Osteocyte (in vitro differentiated cells): ENCODE measurements at regions not wholly inside any gene's neighbourhood (a gene's known extent, or its start where the extent isn't known, plus 50 kb on each side); places are given as distances from the start of the nearest gene placed in this dataset.

Experiments used
- DNase-seq: peaks from one replicate; pipeline ENCODE4 v3.0.0; 2021; ENCODE audit warnings: mixed read lengths; ENCODE audit not compliant: unreplicated experiment; ENCODE audit errors: extremely low spot score
- H3K27ac Mint-ChIP-seq: one replicate; pipeline ENCODE4 v1.8.0; 2021; ENCODE audit warnings: mild to moderate bottlenecking, mixed read lengths; ENCODE audit not compliant: unreplicated experiment
- H3K27me3 Mint-ChIP-seq: one replicate; pipeline ENCODE4 v1.8.0; 2021; ENCODE audit warnings: mixed read lengths; ENCODE audit not compliant: unreplicated experiment
- H3K36me3 Mint-ChIP-seq: one replicate; pipeline ENCODE4 v1.8.0; 2021; ENCODE audit warnings: mixed read lengths; ENCODE audit not compliant: unreplicated experiment
- H3K4me1 Mint-ChIP-seq: one replicate; pipeline ENCODE4 v1.8.0; 2021; ENCODE audit warnings: mixed read lengths; ENCODE audit not compliant: unreplicated experiment
- H3K4me3 Mint-ChIP-seq: one replicate; pipeline ENCODE4 v1.8.0; 2021; ENCODE audit warnings: mild to moderate bottlenecking, moderate library complexity, mixed read lengths; ENCODE audit not compliant: unreplicated experiment
- H3K9me3 Mint-ChIP-seq: one replicate; pipeline ENCODE4 v1.8.0; 2021; ENCODE audit warnings: mixed read lengths; ENCODE audit not compliant: unreplicated experiment
- TF ChIP-seq, protein P1 (sequence below): fragments of 200-600 bp; sonication (generic); IDR thresholded peaks from 2 replicates; pipeline ENCODE4 v1.5.0; 2021; ENCODE audit warnings: antibody characterized with exemption, mild to moderate bottlenecking, moderate library complexity

DNA sequence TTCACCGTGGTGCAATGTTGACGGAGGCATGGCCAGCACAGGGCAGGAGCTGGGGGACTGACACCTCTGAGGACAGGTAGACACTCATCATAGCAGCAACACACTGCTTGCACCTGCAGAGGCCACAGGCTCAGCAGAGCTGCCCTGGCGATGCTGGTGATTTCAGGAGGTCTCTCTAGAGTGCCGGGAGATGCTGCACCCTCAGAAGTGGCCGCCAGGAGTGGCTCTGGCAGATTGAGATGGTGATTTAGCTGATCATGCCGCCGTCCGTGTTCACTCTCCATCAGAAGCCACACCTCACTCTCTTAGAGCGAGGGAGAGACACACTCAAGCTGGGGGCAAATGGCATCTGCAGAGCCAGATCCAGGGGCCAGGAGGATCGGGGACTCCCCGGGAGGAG, 244.6 kb upstream of the SGCG start:
- Mint-ChIP-seq H3K27me3 (no peaks in the 10 kb centered on the region), H3K9me3 (peaks cover 4% of the 10 kb centered on the region), H3K27ac (no peak overlapping the region), H3K36me3 (no peaks in the 10 kb centered on the region), H3K4me3 (no peak overlapping the region), H3K4me1 (no peaks in the 10 kb centered on the region)
- peak; percentile 65 for DNase-seq
- TF ChIP-seq, protein P1, sequence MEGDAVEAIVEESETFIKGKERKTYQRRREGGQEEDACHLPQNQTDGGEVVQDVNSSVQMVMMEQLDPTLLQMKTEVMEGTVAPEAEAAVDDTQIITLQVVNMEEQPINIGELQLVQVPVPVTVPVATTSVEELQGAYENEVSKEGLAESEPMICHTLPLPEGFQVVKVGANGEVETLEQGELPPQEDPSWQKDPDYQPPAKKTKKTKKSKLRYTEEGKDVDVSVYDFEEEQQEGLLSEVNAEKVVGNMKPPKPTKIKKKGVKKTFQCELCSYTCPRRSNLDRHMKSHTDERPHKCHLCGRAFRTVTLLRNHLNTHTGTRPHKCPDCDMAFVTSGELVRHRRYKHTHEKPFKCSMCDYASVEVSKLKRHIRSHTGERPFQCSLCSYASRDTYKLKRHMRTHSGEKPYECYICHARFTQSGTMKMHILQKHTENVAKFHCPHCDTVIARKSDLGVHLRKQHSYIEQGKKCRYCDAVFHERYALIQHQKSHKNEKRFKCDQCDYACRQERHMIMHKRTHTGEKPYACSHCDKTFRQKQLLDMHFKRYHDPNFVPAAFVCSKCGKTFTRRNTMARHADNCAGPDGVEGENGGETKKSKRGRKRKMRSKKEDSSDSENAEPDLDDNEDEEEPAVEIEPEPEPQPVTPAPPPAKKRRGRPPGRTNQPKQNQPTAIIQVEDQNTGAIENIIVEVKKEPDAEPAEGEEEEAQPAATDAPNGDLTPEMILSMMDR = no peak

DNA sequence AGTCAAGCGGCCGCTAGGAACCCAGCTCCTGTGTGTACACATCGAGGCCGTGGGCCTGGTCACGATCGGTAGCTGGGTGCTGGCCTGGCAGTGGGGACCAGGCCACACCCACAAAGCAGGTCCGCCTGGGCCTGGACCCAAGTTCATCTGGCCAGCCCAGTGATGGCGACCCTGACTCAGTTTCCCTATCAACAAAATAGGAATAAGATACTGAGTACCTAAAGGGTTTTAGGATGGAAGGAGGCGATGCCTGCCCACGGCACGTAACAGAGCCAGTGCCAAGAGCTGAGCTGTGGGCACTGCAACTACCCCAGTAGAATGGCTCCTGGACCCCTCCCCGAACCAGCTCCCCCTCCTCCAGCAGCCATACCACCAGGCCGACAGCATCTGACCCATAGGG, 243.5 kb upstream of the SGCG start:
- H3K27ac Mint-ChIP-seq = no peak overlapping the region
- no peaks in the 10 kb centered on the region for H3K27me3 Mint-ChIP-seq
- no peak overlapping the region for H3K4me3 Mint-ChIP-seq
- no peaks in the 10 kb centered on the region for H3K4me1 Mint-ChIP-seq
- H3K9me3 Mint-ChIP-seq = peaks cover 4% of the 10 kb centered on the region
- no peaks in the 10 kb centered on the region for H3K36me3 Mint-ChIP-seq
- DNase-seq = peak; percentile 78
- TF ChIP-seq, protein P1 = no peak

DNA sequence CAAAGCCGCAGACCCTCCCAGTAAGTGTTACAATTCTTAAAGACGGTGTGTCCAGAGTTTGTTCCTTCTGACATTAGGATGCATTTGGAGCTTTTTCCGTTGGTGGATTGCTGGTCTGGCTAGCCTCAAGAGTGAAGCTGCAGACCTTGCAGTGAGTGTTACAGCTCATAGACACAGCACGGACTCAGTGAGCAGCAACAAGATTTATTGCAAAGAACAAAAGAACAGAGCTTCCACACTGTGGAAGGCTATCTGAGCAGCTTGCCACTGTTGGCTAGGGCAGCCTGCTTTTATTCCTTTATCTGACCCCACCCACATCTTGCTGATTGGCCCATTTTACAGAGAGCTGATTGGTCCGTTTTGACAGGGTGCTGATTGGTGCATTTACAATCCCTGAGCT, 242.8 kb upstream of the SGCG start:
- DNase-seq = peak; percentile 32
- Mint-ChIP-seq H3K4me3 (no peak overlapping the region), H3K4me1 (no peaks in the 10 kb centered on the region), H3K27me3 (no peaks in the 10 kb centered on the region), H3K9me3 (peaks cover 4% of the 10 kb centered on the region), H3K36me3 (no peaks in the 10 kb centered on the region), H3K27ac (no peak overlapping the region)
- TF ChIP-seq, protein P1 = no peak

DNA sequence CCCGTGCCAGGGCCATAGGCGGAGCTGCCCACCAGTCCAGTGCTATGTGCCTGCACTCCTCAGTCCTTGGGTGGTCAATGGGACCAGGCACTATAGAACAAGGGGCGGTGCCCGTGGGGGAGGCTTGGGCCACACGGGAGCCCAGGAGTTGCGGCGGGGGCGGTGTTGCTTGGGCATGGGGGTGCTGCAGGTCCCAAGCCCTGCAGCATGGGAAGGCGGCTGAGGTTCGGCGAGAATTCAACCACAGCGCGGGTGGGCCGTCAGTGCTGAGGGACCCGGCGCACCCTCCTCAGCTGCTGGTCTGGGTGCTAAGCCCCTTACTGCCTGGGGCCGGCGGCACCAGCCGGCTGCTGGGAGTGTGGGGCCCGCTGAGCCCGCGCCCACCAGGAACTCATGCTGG, 242.2 kb upstream of the SGCG start:
- Mint-ChIP-seq H3K4me3 (no peak overlapping the region), H3K4me1 (no peaks in the 10 kb centered on the region), H3K27me3 (no peaks in the 10 kb centered on the region), H3K36me3 (no peaks in the 10 kb centered on the region), H3K9me3 (peaks cover 4% of the 10 kb centered on the region), H3K27ac (no peak overlapping the region)
- TF ChIP-seq, protein P1 = no peak
- DNase-seq = peak; percentile 83

DNA sequence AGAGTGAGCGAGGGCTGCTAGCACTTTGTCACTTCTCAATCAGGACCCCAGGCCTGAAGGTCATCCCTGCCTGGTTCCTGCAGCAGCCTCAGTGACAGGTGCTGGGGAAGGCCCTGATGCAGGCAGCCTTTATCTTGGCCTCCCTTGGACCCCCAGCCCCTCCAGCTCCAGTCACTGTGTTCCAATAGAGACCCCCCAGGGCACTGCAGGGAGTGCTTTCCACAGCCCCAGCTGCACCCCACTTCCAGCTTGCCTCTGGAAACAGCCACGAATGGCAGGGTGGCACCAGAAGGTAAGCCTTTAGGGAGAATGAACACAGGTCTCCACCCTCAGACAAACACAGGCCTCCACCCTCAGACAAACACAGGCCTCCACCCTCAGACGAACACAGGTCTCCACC, 241.6 kb upstream of the SGCG start:
- H3K27me3 Mint-ChIP-seq = no peaks in the 10 kb centered on the region
- peak; percentile 72 for DNase-seq
- peaks cover 4% of the 10 kb centered on the region for H3K9me3 Mint-ChIP-seq
- TF ChIP-seq, protein P1 = no peak
- H3K4me3 Mint-ChIP-seq = no peak overlapping the region
- no peaks in the 10 kb centered on the region for H3K4me1 Mint-ChIP-seq
- no peak overlapping the region for H3K27ac Mint-ChIP-seq
- no peaks in the 10 kb centered on the region for H3K36me3 Mint-ChIP-seq
